ENCODE measurements at regions not wholly inside any gene's neighbourhood (a gene's known extent, or its start where the extent isn't known, plus 50 kb on each side); places are given as distances from the start of the nearest gene placed in this dataset.

GRCh38 chr13:57857945-57858344 is 226.4 kb downstream of the PCDH17 start:
- Histone ChIP-seq H3K4me2 (ENCODE audit: low read length) (no peak overlapping the region), H3K27ac (ENCODE audit: low read length) (no peak overlapping the region), H3K79me2 (replicated peaks; ENCODE audit: insufficient read depth, low read length) (no peaks in the 10 kb centered on the region), H3F3A (ENCODE audit: insufficient read depth, low read length, poor library complexity, severe bottlenecking) (no peaks in the 10 kb centered on the region), H3K27me3 (ENCODE audit: insufficient read depth, low read depth, low read length) (no peaks in the 10 kb centered on the region), H3K9ac (ENCODE audit: low read length) (no peak overlapping the region), H3K9me2 (ENCODE audit: insufficient read depth, low read length) (no peaks in the 10 kb centered on the region), H3K36me3 (ENCODE audit: insufficient read depth, low read length) (no peaks in the 10 kb centered on the region), H4K20me1 (ENCODE audit: insufficient read depth) (no peaks in the 10 kb centered on the region), H3K4me3 (ENCODE audit: low read length) (no peak overlapping the region), H2AFZ (ENCODE audit: low read depth, low read length) (no peak overlapping the region), H3K9me3 (ENCODE audit: low read length) (no peaks in the 10 kb centered on the region)
- TF ChIP-seq EZH2 (IDR thresholded peaks at IDR 0.05; ENCODE audit: borderline replicate concordance, insufficient read depth, low read length, poor library complexity, severe bottlenecking) (no peak), MXI1 (conservative IDR thresholded peaks at IDR 0.05; ENCODE audit: poor library complexity, severe bottlenecking) (no peak), EP300 (conservative IDR thresholded peaks at IDR 0.05; ENCODE audit: poor library complexity, severe bottlenecking) (no peak), POLR2AphosphoS5 (IDR thresholded peaks at IDR 0.05) (no peak), REST (IDR thresholded peaks at IDR 0.05; ENCODE audit: borderline replicate concordance) (no peak), SMC3 (conservative IDR thresholded peaks at IDR 0.05; ENCODE audit: poor library complexity) (no peak), TAF1 (IDR thresholded peaks at IDR 0.05; ENCODE audit: low read depth) (no peak), RAD21 (conservative IDR thresholded peaks at IDR 0.05) (no peak), CTCF (IDR thresholded peaks at IDR 0.05; ENCODE audit: poor library complexity, severe bottlenecking) (no peak)

DNA sequence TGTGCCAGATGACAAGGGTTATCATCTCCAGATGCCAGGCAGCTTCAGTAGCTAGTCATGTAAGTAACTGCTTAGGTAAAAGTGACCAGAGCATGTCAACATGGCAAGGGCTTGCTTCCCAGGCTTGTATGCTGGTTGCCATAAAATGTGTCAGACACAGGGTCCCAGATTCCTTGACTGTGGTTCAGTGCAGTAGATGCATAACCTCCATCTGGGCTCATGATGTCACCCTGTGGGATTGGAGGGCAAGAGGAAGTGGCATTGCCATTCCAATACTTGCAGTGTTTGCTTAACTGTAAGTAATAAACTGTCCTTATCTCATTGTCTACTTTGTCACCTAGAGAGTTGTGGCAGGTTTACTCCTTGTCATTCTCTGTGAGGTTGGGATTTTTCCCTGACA is 226.8 kb downstream of the PCDH17 start:
- no peaks in the 10 kb centered on the region for H3K9me2 ChIP-seq (ENCODE audit: insufficient read depth, low read length)

More for the DNA sequence above, 226.8 kb downstream of the PCDH17 start:
- no peak overlapping the region for H3K4me2 ChIP-seq (ENCODE audit: low read length)
- H2AFZ ChIP-seq (ENCODE audit: low read depth, low read length) = no peak overlapping the region
- no peak overlapping the region for H3K4me3 ChIP-seq (ENCODE audit: low read length)
- no peak for TF ChIP-seq RAD21 (conservative IDR thresholded peaks at IDR 0.05)
- TF ChIP-seq REST (IDR thresholded peaks at IDR 0.05; ENCODE audit: borderline replicate concordance) = no peak
- no peak for TF ChIP-seq SMC3 (conservative IDR thresholded peaks at IDR 0.05; ENCODE audit: poor library complexity)
- TF ChIP-seq POLR2AphosphoS5 (IDR thresholded peaks at IDR 0.05) = no peak
- TF ChIP-seq TAF1 (IDR thresholded peaks at IDR 0.05; ENCODE audit: low read depth) = no peak
- TF ChIP-seq CTCF (IDR thresholded peaks at IDR 0.05; ENCODE audit: poor library complexity, severe bottlenecking) = no peak
- no peaks in the 10 kb centered on the region for H3K27me3 ChIP-seq (ENCODE audit: insufficient read depth, low read depth, low read length)
- no peaks in the 10 kb centered on the region for H3K9me3 ChIP-seq (ENCODE audit: low read length)
- H4K20me1 ChIP-seq (ENCODE audit: insufficient read depth) = no peaks in the 10 kb centered on the region
- no peaks in the 10 kb centered on the region for H3F3A ChIP-seq (ENCODE audit: insufficient read depth, low read length, poor library complexity, severe bottlenecking)
- H3K79me2 ChIP-seq (replicated peaks; ENCODE audit: insufficient read depth, low read length) = no peaks in the 10 kb centered on the region
- H3K9ac ChIP-seq (ENCODE audit: low read length) = no peak overlapping the region
- no peak overlapping the region for H3K27ac ChIP-seq (ENCODE audit: low read length)
- H3K36me3 ChIP-seq (ENCODE audit: insufficient read depth, low read length) = no peaks in the 10 kb centered on the region
